ENCODE measurements at regions not wholly inside any gene's neighbourhood (a gene's known extent, or its start where the extent isn't known, plus 50 kb on each side); places are given as distances from the start of the nearest gene placed in this dataset.
"Not testable (repeated sequence)": the region's sequence is repeated elsewhere in the genome, so short reads cannot be mapped to it uniquely, and the experiment has no call there.

- TF ChIP-seq CTCF (IDR thresholded peaks at IDR 0.05); POLR2A (IDR thresholded peaks at IDR 0.05); POLR2AphosphoS5 (IDR thresholded peaks at IDR 0.05; ENCODE audit: insufficient read depth in 1 of 2, low read depth in 1 of 2): not testable (repeated sequence)
Measured at GRCh38 chr1:101174298-101174697, 62.5 kb upstream of the S1PR1 start.

Data from vagina (tissue), 2 donors.